HG03066 (cell line): ENCODE measurements at regions not wholly inside any gene's neighbourhood (a gene's known extent, or its start where the extent isn't known, plus 50 kb on each side); places are given as distances from the start of the nearest gene placed in this dataset.
"Not testable (repeated sequence)": the region's sequence is repeated elsewhere in the genome, so short reads cannot be mapped to it uniquely, and the experiment has no call there.

ENCODE experiments used
- ATAC-seq: cut with Tn5 transposase; IDR thresholded peaks from one replicate; pipeline ENCODE4 v1.9.1; 2021; ENCODE audit warnings: low read depth; ENCODE audit not compliant: unreplicated experiment

DNA sequence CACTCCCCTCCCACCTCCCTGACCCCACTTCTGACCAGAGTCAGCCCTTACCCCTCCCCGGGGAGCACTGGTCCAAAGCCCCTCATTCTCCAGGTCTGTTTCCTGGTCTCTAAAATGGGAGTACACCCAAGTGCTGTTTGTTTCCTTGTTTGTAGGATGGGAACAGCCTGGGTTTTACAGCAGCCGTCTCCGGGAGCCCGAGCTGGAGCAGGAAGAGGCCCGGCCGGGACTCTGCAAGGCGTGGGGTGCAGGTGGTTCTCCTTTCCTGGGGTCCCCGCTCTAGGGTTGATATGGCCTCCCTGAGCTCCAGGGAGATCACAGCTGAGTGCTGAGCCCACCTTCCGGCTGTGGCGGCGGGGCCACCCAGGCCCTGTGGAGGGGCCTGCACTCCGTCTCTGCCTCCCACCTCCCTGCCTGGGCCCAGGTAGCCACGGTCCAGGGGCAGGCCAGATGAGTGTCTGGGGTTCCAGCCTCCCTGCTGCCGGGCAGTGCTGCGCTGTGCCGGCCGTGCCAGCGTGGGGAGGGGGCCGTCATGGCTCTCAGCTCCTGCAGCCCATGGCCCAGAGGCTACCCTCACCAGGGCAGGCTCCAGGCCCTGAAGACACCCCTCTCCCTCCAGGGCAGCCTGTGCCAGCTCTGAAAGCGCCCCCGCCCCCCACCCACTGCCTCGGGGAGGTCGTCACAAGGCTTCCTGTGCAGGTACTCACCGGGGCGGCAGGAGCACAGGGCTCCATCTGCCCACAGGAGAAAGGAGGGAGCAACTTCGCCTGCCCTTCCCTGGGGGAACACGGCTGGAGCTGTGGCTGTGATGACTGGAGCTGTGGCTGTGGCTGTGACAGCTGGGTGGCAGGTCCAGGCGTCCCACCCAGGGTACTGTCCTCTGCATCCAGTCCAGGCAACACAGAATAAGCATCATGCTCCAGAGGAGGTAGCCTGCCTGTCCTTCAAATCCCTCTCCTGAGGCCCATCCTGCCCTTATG is 98.8 kb downstream of the ADRA2C start:
- no peak for ATAC-seq

DNA sequence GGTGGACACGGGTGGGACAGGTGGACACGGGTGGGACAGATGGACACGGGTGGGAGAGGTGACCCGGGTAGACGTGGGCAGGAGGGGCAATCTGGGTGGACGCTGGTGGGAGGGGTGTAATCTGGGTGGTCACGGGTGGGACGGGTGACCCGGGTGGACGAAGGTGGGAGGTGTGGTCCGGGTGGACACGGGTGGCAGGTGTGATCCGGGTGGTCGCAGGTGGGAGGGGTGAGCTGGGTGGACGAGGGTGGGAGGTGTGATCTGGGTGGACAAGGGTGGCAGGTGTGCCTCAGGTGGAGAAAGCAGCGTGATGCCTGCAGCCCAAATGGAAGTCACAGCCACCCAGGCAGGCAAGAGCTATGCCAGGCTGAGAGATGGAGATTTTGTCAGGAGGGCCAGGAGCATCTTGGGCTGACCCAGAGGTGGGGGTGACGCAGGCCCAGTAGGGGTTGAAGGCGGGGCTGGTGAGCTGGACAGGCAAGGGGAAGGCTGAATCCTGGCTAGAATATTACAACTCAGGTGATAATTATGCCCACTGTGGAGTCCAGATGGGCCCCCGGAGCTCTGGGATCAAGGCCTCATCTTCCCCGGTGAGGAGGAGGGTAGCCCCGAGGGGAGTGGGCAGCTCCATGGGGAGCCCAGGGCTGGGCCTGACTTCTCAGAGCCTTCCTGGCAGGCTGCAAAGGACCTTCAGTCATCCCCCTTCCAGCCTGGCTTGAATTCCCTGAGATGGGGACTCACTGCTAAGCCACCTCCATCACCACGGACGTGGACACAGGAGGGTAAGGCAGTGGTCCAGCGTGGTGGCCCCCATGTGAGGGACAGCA is 100.0 kb downstream of the ADRA2C start:
- no peak for ATAC-seq

DNA sequence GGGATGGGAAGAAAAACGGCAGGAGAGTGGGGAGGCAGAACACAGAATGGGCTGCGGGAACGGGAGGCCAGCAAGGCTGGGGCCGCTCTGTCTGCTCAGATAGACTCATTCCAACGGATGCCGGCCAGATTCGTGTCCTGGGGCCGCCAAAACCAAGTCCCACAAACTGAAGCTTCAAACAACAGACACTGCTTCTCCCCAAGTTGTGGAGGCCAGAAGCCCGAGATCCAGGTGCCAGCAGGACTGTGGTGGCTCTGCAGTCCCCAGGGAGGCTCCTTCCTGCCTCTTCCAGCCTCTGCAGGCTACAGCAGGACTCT is 100.6 kb downstream of the ADRA2C start:
- no peak for ATAC-seq

DNA sequence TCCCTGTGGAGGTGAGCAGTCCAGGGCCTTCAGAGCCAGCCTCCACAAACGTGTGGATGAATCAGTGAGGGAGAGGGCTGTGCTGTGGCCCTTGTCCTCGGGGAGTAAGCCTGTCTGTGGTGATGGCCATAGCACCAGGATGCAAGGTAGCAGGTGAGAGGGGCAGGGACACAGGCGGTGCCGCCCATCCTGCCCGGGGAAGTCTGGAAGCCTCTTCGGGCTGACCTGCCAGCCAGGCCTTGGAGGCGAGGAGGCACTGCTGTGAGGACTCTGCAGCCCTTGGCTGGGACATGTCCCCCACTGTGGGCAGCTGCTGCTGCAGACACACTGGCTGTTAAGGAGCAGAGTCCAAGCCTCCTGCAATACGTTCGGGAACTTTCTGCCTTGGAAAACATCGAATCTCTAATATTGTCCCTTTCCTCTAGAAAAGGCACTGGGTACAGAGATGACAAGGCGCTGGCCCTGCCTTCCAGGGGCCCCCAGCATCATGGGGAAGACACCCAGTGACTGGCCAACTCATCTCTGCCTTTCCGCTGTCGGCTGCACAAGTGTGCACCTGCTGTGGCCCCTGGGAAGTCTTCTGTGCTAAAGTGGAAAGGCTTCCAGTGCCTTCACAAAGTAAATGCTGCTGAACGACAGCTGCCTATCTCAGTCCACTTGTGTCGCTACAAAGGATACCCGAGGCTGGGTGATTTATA is 101.4 kb downstream of the ADRA2C start:
- no peak for ATAC-seq

DNA sequence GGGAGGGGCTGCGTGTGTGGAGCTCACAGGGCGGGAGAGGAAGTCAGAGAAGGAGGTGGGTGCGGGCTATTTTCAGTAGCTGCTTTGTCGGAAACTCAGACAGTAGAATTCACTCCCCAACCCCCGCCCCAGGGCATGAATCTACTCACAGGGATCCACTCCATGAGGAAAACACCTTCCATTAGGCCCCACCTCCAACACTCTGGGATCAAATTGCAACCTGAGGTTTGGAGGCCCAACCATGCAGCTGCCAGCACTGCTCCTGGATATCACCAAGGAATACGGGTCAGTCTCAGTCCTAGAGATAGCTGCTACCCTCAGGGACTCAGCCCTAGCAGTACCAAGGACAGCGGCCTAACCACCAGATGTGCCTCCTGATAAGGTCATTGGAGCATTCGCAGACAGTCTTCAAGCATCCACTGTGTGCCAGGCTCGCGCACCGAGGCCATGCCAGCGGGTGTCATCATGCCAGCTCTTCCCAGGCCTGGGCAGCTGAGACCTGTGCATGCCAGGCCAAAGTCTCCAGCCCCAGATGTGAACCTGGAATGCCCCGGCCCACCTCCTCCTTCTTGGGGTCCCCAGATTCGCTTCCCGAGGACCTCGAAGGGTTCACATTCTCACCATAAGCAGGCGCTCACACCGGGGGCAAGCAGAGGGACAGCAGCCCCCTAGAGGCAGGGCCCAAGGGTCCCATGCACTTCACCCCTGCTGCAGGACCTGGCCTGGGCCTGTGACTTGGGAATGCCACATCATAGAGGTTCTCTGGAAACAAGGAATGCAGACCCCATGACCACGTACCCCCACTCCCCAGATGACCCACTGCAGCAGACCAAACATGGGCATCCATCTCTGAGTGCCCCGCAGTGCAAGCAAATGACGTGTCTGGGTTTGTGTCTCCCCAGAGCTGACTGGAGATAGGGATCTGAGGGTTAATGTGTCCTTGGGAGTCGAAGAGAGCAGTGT is 102.3 kb downstream of the ADRA2C start:
- no peak for ATAC-seq

DNA sequence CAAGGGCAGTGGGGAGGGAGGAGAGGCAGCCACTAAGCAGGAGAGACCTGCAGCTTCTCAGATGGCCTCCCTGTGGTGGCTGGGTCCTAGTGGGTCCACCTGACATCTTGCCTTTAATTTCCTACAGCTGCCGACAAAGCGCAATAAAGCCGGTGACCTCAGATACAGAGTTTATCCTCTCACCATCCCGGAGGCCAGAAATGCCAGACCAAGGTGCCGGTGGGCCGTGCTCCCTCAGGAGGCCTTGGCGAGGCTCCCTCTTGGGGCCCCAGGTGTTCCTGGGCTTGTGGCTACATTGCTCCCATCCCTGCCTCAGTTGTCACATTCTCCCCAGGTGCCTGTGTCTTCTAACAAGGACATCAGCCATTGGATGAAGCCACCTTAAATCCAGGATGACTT is 103.0 kb downstream of the ADRA2C start:
- ATAC-seq: no peak

DNA sequence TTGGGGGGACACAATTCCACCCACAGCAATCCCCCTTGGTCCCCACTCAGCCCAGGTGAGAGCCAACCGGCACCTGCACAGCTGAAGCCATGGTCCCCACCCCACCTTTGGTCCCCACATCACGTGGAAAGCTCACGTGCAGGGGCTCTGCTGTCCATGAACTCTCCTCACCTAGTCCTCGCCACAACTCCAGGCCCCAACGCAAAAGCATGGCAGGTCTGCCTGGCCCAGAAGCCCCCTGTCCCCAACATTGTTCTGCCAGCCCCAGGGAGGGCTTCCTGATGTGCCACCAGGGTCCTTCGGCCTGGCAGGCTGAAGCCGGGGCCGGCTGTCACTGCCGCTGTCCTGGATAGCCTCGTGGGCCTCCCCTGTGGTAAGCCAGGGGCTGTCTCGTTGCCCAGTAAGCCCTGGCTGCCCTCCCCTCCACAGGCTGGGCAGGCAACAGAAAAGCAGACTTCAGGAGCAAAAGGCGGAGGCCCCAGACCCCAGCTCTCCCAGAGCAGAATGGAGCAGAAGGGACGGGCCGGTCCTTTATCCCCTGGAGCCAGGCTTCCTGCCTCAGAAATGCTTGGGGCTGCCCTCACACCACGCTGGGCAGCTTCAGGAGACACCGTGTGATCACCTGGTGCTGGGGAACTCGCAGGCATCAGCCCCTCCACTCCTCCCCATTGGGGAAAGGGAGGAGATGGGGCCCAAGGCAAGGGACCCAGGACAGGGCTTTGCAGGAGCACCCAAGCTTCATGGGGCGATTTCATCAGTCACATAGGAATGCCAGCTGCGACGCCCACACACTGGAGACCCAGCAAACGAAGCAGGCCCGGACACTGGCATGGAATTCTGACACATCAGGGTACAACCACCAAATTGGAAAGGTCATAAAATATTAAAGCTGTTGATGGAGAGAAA is 103.7 kb downstream of the ADRA2C start:
- no peak for ATAC-seq

DNA sequence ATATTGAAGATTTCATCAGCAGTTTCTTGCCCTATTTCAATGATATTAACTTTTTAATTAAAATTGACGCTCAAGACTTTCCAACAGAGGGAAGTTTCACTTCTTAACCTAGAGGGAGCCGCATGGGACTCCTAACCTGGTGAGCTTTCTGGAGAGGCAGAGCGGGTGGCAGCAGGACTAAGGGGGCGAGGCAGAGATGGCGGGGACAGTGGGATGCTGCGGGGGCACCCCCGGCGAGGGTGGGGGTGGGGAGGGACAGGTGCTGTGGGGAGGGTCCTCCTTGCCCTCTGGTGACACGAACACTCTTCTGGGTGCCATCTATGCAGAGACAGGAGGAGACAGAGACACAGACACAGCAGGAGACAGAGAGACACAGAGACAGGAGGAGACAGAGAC is 104.4 kb downstream of the ADRA2C start:
- ATAC-seq: no peak

DNA sequence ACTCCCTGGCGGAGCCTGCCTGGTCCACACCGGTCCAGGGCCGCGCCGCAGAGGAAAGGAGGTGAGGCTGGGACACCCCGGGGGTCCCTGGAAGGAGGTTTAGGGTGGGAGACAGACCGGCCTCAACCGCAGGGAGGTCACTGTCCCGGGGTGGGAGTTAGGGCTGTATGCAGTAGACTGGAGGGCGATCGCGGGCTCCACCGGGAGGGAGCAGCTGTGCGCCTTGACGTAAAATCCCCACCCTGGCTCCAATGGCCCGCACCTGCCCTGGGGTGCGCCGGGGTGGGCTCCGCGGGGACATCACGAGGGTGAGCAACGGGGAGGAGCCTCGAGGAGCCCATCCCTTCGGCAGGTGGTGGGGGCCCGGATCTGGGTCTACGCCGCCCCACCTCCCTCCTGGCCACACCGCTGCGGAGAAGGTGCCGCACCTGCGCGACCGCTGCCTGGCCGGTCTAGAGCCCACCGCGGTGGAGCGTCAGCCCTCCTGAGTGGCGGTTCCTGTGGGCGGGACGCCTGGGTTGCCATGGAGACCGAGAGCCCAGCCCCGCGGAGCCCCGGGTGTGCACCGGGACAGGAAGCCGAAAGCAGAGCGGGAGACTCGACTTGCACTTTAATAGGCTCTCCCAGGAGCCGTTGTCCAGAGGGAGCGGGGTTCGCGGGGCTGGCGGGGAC is 105.1 kb downstream of the ADRA2C start:
- no peak for ATAC-seq

DNA sequence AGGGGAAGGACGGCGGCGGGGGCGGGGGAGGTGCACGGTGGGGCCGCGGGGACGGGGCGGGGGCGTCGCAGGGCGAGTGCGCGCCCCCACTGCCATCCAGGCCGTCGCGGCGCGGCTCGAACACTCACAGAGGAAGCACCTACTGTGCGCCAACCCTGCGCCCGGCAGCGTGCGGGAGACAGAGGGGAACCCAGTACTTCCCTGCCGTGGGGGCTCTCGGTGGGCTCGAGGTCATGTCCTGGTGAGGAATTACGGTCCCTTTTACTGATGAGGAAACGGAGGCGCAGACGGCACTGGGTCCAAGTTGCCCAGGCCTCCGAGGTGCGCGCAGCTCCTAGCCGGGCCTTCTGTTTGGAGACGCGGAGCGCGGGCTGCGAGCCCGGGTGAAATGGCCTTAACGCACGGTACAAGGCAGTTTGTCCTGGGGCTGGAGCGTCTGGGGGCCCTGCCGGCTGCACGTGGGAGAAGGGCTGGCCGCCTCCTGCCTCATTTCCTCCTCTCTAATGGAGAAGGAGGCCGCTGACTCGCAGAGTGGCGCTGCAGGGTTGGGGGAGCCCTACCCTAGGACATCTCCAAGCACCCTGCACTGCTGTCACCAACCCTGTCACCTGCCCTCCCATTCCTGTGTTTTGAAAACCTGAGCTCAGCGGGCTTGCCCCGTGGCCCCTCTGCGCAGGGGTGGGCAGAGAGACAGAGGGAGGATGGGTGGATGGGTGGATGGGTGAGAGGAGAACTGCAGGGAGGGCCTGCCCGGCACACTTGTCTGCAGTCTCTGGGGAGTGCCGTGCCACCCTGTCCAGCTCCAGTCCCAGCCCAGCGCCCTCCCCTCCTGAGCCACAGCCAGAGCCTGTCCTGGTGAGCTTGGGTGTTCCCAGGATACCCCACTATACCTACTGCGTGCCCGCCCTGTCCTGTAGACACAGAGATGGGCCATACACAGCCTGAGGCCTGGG is 106.0 kb downstream of the ADRA2C start:
- ATAC-seq: no peak

DNA sequence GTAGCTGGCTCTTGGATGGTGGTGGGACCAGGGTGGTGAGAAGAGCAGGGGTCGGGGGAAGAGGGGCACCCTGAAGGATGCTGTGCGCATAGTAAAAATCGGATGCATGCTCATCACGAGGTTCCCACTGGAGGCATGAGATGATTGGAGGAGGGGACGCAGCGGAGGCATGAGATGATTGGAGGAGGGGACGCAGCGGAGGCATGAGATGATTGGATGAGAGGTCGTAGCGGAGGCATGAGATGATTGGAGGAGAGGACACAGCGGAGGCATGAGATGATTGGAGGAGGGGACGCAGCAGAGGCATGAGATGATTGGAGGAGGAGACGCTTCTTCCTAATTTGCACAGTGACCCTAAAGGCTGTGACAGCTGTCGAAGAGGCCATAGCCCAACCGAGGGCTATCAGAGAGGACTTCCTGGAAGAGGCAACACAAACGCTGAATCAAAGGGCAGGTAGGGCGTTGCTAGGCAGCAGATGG is 106.7 kb downstream of the ADRA2C start:
- ATAC-seq: no peak

DNA sequence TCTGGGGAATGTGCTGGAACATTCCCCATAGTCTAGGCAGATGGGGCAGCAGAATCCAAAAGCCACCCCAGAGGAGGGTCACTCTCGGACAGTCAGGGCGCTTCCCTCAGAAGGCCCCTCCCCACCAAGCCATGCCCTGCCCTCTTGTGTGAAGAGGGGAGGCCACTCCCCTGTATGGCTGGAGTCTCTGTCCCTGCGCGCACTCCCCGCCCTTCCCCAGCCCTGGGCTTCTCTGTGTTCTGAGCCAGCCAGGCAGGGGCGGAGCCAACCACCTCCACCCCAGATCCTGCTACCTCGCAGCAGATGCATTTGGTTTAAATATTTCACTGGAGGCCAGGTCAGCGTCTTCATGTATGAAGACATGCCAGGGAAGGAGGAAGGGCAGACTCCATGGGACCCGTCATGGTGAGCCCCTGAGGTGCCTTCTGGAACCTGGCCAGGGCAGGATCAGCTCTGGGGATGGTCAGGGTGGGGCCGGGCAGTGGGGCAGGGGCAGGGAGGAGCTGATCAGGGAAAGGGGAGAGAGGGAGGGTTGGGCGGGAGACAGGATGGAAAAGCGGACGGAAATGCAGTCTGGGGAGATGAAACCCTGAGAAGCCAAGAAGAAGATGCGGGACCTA is 107.3 kb downstream of the ADRA2C start:
- ATAC-seq: no peak

DNA sequence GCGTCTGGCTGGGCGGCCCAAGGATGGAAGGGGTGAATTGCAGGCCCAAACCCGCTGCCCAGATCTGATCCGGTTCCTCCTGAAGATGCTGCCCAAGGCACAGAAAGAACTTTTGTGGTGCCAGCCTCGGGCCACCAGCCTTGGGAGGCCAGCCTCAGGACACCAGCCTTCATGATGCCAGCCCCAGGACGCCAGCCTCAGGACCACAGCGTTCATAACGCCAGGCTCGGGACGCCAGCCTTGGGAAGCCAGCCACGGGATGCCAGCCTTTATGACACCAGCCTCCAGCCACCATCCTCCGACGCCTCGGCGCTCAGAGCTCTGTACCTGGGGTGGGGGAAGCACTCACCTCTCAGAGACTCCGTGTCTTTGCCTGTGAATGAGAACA is 107.8 kb downstream of the ADRA2C start:
- no peak for ATAC-seq

DNA sequence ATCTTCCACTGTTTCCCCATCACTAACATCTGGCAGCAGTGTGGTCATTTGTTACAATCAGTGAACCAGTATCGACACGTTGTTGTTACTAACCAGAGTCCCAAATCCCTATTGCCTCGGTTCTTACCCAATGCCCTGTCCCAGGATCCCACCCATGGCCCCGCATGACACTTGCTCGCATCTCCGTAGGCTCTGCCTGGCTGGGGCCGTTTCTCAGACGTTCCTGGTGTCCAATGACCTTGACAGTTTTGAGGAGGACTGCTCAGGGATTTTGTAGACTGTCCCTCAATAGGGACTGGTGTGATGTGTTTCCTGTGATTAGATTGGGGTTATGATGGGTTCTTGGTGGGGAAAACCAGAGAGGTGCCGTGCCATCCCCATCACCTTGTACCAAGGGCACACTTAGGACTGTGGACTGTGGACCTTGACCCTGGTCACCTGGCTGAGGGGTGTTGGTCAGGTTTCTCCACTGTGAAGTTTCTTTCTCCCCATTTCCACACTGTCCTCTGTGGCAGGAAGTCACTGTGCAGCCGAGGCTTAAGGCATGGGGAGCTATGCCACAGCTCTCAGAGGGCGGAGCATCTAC is 108.4 kb downstream of the ADRA2C start:
- ATAC-seq: no peak

DNA sequence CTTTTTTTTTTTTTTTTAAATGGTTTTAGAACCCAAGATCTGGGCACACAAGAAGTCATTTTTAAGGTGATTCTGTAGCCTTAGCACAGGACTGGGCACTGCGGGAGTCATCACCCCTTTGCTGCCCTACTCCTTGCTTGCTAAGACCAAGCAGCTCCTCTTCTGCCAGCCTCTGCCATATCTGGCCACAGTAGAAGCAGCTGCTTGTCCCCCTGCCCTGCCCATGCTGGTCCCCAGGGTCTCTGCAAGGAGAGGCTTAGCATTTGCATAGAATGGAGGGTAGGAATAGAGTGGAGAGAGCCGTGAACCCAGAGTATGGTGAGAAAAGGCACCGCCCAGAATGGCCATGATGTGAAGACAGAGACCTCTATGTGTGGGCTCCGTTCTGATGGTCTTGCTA is 109.3 kb downstream of the ADRA2C start:
- ATAC-seq: no peak

DNA sequence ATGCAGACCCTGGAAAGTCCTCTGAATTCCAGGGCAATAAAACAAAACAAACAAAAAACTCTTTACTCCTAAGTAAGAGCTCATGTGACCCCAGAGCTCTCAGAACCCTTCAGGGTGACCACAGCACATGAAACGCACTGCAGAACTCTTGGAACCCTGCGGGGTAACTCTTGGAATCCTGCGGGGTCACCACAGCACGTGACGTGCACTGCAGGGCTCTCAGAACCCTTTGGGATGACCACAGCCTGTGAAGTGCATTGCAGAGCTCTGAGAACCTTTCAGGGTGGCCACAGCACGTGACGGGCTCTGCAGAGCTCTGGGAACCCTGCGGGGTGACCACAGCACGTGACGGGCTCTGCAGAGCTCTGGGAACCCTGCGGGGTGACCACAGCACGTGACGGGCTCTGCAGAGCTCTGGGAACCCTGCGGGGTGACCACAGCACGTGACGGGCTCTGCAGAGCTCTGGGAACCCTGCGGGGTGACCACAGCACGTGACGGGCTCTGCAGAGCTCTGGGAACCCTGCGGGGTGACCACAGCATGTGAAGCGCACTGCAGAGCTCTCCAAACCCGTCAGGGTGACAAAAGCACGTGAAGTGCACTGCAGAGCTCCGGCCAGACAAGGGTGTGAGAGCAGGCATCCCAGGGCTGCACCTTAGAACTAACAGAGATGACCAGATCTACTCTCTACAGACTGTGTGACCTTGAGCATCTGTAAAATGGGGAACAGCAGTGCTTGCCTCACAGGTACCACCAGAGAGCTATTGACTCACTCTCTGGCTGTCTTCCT is 110.1 kb downstream of the ADRA2C start:
- ATAC-seq: not testable (repeated sequence)
